CD4-positive, alpha-beta T cell (primary cell): ENCODE measurements at regions not wholly inside any gene's neighbourhood (a gene's known extent, or its start where the extent isn't known, plus 50 kb on each side); places are given as distances from the start of the nearest gene placed in this dataset.

Experiments used
- ATAC-seq: fragments of 200-7000 bp; cut with Tn5 transposase; one replicate; pipeline ENCODE4 v1.10.0; 2022; ENCODE audit warnings: mild to moderate bottlenecking; ENCODE audit not compliant: poor library complexity
- CTCF ChIA-PET: fragments of 350-600 bp; sonication (Branson Sonifier 250); formaldehyde crosslinking; loops from one replicate; lab custom pipeline; 2021; ENCODE audit warnings: antibody characterized with exemption, inconsistent platforms; lab: Charles Lee
- POLR2A ChIA-PET: fragments of 350-600 bp; sonication (Branson Sonifier 250); formaldehyde crosslinking; loops from one replicate; lab custom pipeline; 2021; ENCODE audit warnings: antibody characterized with exemption, inconsistent platforms; lab: Charles Lee
- DNase-seq, 14 experiments: peaks; one replicate each; pipeline ENCODE4 v3.0.0-alpha.2; 2013 to 2020; ENCODE audit warnings: mixed read lengths in 2 of 14
- H3K27ac ChIP-seq, 2 donors: one replicate each; pipeline versions ENCODE4 v1.5.1 to v1.7.0; 2013; ENCODE audit warnings: low read length in 2 of 2, low read depth in 1 of 2, mild to moderate bottlenecking in 1 of 2
- H3K27me3 ChIP-seq, 2 experiments: 1 replicate in 1 of 2; 2 replicates in 1 of 2; pipeline versions ENCODE4 v1.6.1 to v1.7.0; 2013; ENCODE audit warnings: low read length in 2 of 2, control low read depth in 1 of 2, mild to moderate bottlenecking in 1 of 2, moderate library complexity in 1 of 2; ENCODE audit not compliant: insufficient read depth in 2 of 2, control insufficient read depth in 1 of 2
- H3K36me3 ChIP-seq: one replicate; pipeline ENCODE4 v1.6.1; 2013; ENCODE audit warnings: low read length, control low read depth; ENCODE audit not compliant: insufficient read depth
- H3K4me1 ChIP-seq: one replicate; pipeline ENCODE4 v1.6.1; 2013; ENCODE audit warnings: low read length, control low read depth; ENCODE audit not compliant: insufficient read depth
- H3K4me3 ChIP-seq: one replicate; pipeline ENCODE4 v1.5.1; 2013; ENCODE audit warnings: mild to moderate bottlenecking, low read length, moderate library complexity
- H3K9me3 ChIP-seq, 2 experiments: 1 replicate in 1 of 2; 2 replicates in 1 of 2; pipeline versions ENCODE4 v1.6.1 to v1.7.0; 2013; ENCODE audit warnings: low read length in 2 of 2, mild to moderate bottlenecking in 2 of 2, control low read depth in 1 of 2, moderate library complexity in 1 of 2; ENCODE audit not compliant: control insufficient read depth in 1 of 2, insufficient read depth in 1 of 2
- H3K27ac Mint-ChIP-seq: one replicate; pipeline ENCODE4 v1.8.0; 2020; ENCODE audit warnings: mixed read lengths
- H3K27me3 Mint-ChIP-seq: one replicate; pipeline ENCODE4 v1.8.0; 2021; ENCODE audit warnings: mixed read lengths
- H3K36me3 Mint-ChIP-seq: one replicate; pipeline ENCODE4 v1.8.0; 2021; ENCODE audit warnings: low read depth, mixed read lengths
- H3K4me1 Mint-ChIP-seq: one replicate; pipeline ENCODE4 v1.8.0; 2021; ENCODE audit warnings: low read depth, mixed read lengths
- H3K4me3 Mint-ChIP-seq: one replicate; pipeline ENCODE4 v1.8.0; 2020; ENCODE audit warnings: mild to moderate bottlenecking, mixed read lengths
- H3K9me3 Mint-ChIP-seq: one replicate; pipeline ENCODE4 v1.8.0; 2020; ENCODE audit warnings: mixed read lengths
- intact Hi-C, 2 experiments: fragments of 100-400 bp; cut with DNase I in 1 of 2; cut with micrococcal nuclease in 1 of 2; formaldehyde crosslinking; loops; one replicate each; pipeline versions ENCODE4 v1.15.1 to v1.9.0; 2023 to 2025; cut with DNase I, micrococcal nuclease
- TF ChIP-seq, protein P1 (sequence below): fragments of 200-600 bp; IDR thresholded peaks from one replicate; pipeline ENCODE4 v1.8.0; 2022; ENCODE audit warnings: antibody characterized with exemption, mild to moderate bottlenecking

DNA sequence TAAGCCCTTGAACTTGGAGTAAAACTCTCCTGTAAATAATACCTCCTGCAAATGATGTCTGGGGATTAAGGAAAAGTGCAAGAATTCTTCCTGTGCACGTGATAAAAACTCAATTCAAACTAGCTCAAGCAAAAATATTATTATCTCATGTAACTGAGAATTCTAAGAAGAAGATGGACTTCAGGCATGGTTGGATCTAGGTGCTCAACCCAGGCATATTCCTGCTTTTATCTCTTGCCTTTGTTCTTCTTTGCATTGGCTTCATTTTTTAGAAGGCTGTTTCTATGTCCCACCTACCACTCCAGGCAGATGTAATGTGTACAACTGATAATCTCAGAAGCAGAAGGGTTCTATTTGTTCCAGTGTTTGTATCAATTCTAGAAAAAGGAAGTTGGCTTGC lies 95.8 kb downstream of the DACT2 start:
- H3K4me1 Mint-ChIP-seq, result no peaks in the 10 kb centered on the region
- no peaks in the 10 kb centered on the region for H3K36me3 ChIP-seq
- no peaks in the 10 kb centered on the region for H3K9me3 Mint-ChIP-seq
- H3K27ac Mint-ChIP-seq, result no peak overlapping the region
- H3K27me3 Mint-ChIP-seq, result peaks cover 20% of the 10 kb centered on the region
- H3K27ac ChIP-seq, result no peak overlapping the region
- no peak overlapping the region for H3K4me3 Mint-ChIP-seq
- H3K36me3 Mint-ChIP-seq, result no peaks in the 10 kb centered on the region
- CTCF ChIA-PET, result no interaction called here
- no peak overlapping the region for H3K4me3 ChIP-seq
- peaks cover 0 to 8% of the 10 kb centered on the region in 2 experiments for H3K27me3 ChIP-seq
- intact Hi-C loops, result no loop called here
- TF ChIP-seq, protein P1, sequence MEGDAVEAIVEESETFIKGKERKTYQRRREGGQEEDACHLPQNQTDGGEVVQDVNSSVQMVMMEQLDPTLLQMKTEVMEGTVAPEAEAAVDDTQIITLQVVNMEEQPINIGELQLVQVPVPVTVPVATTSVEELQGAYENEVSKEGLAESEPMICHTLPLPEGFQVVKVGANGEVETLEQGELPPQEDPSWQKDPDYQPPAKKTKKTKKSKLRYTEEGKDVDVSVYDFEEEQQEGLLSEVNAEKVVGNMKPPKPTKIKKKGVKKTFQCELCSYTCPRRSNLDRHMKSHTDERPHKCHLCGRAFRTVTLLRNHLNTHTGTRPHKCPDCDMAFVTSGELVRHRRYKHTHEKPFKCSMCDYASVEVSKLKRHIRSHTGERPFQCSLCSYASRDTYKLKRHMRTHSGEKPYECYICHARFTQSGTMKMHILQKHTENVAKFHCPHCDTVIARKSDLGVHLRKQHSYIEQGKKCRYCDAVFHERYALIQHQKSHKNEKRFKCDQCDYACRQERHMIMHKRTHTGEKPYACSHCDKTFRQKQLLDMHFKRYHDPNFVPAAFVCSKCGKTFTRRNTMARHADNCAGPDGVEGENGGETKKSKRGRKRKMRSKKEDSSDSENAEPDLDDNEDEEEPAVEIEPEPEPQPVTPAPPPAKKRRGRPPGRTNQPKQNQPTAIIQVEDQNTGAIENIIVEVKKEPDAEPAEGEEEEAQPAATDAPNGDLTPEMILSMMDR, result no peak
- no peaks in the 10 kb centered on the region for H3K4me1 ChIP-seq
- POLR2A ChIA-PET, result no interaction called here
- ATAC-seq, result no peak
- H3K9me3 ChIP-seq, result peaks cover 0 to 8% of the 10 kb centered on the region in 2 experiments
- DNase-seq, result no peak

DNA sequence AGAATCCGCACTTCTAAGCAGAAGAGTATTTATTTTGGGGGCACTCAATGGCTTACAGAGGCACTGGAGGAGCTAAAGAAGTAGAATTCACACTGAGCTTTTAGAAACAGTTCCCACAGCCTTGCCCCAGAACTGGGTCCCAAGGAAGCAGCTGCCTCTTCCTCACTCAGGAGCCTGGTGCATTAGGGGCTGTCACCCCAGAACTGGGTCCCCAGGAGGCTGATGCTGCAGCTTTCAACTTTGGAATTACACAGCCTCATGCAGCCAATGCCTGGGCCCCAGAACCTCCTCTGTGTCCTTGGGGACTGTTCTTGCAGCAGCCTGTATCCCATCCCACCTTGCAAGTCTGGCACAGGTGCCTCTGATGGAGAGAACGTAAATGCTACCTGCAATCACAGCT lies 96.4 kb downstream of the DACT2 start:
- no peak overlapping the region for H3K4me3 Mint-ChIP-seq
- intact Hi-C loops, result no loop called here
- H3K27ac ChIP-seq, result no peak overlapping the region
- ATAC-seq (no peak), DNase-seq (no peak)
- ChIA-PET CTCF (no interaction called here), POLR2A (no interaction called here)
- no peak overlapping the region for H3K27ac Mint-ChIP-seq
- peaks cover 0 to 8% of the 10 kb centered on the region in 2 experiments for H3K27me3 ChIP-seq
- H3K4me3 ChIP-seq, result no peak overlapping the region
- H3K36me3 Mint-ChIP-seq, result no peaks in the 10 kb centered on the region
- TF ChIP-seq, protein P1, result no peak
- H3K4me1 ChIP-seq, result no peaks in the 10 kb centered on the region
- no peaks in the 10 kb centered on the region for H3K9me3 Mint-ChIP-seq
- peaks cover 17% of the 10 kb centered on the region for H3K27me3 Mint-ChIP-seq
- no peaks in the 10 kb centered on the region for H3K4me1 Mint-ChIP-seq
- no peaks in the 10 kb centered on the region for H3K36me3 ChIP-seq
- peaks cover 0 to 8% of the 10 kb centered on the region in 2 experiments for H3K9me3 ChIP-seq

DNA sequence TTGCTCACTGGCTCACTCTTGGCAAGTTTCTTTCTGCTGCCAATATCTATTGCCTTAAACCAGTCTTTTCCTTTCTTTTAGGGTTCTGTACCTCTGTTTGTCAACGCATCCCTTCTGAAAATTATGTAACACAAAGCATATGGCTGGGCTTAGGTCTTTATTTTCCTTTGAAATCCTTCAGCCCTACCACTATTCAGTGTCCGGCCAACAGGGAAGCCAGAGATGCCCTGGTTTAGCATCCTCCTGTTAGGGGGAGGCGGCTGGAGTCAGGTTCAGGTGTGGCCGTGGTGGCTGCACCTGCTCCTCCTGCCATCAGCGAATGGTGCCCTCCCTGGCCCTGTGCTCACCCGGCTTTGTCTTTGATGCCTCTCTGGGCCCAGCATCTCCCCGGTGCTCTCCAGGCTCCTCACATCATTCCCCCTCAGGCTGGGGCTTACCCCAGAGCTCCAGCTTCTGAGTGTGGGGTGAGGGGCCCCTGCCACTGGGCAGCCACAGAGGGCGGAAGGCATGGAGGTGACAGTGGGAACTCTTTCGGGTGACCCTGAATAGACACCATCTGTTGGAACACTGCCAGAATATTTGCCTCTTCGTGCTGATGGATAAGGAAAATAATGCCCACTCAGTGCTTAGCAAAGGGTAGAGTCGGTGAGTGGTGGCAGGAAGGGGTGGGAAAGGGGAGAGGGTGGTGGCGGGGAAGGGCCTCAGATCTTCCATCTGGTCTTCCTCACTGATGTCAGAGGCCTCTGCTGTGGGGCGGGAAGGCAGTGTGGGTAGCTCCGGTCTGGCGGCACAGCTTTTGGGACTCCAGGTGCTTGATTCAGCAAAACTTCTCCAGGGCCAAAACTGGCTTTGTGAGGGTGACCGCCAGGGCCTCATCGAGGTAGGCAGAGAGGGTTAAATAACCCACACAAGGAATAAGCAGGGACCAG lies 97.2 kb downstream of the DACT2 start:
- Mint-ChIP-seq H3K4me1 (no peaks in the 10 kb centered on the region), H3K27me3 (peaks cover 15% of the 10 kb centered on the region), H3K9me3 (no peaks in the 10 kb centered on the region), H3K4me3 (no peak overlapping the region), H3K27ac (no peak overlapping the region), H3K36me3 (no peaks in the 10 kb centered on the region)
- ChIA-PET CTCF (no interaction called here), POLR2A (no interaction called here)
- Histone ChIP-seq H3K9me3 (peaks cover 0 to 8% of the 10 kb centered on the region in 2 experiments), H3K4me3 (no peak overlapping the region), H3K4me1 (no peaks in the 10 kb centered on the region), H3K27ac (no peak overlapping the region), H3K27me3 (peaks cover 0 to 4% of the 10 kb centered on the region in 2 experiments), H3K36me3 (no peaks in the 10 kb centered on the region)
- no peak for ATAC-seq
- DNase-seq, result no peak
- intact Hi-C loops, result no loop called here
- TF ChIP-seq, protein P1, result no peak
